GM18499 (cell line): ENCODE measurements at regions not wholly inside any gene's neighbourhood (a gene's known extent, or its start where the extent isn't known, plus 50 kb on each side); places are given as distances from the start of the nearest gene placed in this dataset.
"Not testable (repeated sequence)": the region's sequence is repeated elsewhere in the genome, so short reads cannot be mapped to it uniquely, and the experiment has no call there.

Experiments
- ATAC-seq: cut with Tn5 transposase; IDR thresholded peaks from one replicate; pipeline ENCODE4 v1.9.1; 2021; ENCODE audit warnings: moderate number of reproducible peaks; ENCODE audit not compliant: insufficient read depth, unreplicated experiment

DNA sequence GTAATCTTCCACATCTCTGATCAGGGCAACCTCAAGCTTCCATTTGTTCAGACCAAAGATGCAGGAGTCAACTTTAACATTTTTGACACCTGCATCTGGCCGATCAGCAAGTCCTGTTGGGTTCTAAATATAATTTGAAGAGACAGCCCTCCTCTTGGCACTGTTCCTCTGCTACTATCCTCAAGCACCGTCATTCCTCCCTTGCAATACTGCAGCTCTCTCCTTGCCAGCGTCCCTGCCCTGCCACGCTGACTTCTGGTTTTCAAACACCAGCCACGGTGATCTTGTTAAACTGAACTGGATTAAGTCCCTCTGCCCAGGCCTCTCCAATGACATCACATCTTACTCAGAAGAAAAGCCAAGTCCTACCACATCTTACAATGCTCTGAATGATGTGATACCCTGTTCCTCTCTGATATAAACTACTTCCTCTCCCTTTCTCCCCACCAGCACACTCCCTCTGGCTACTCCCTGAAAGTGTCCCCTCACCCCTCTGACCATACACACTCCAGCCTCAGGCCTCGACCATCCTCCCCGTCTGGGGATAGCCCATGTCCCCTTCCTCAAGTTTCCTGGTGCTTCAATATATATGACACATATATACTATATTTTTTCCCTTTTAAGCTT, 310.8 kb upstream of the CHRNA7 start:
- not testable (repeated sequence) for ATAC-seq

DNA sequence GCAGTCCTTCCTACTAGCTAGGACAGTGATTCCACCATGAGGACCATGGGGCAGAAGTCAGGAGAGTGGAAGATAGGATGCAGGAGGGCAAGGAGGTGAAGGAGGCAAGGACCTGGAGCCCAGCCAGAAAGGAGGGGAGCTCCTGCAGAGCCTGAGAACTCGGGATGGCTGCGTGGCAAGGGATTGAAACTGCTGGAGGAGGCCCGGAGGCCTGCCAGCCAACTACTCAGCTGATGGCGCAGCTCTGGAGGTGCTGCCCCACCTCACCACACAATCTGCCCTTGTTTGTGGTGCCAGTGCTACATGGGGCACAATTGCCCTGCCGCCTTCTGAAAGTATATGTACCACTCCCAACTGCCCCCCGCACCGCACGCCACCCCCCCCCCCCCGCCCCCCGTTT, 307.3 kb upstream of the CHRNA7 start:
- ATAC-seq, result not testable (repeated sequence)

DNA sequence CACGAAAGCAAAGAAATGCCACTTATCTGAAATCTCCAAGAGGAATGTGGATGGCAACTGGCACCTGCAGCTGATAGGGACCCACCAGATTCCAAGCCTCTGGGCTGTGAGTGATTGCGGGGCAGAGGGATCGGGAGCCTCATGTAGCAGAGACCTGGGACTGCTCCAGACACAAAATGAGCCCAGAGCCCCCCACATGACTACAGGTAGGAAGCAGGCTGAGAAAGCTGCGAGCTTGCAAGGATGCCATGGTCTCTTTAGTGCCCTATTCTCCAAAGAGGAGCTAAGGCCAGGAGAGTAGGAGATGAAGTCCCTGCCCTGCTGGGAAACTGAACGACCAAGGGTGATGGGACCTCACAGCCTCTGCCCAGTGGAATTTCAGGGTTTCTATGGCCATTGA, 305.4 kb upstream of the CHRNA7 start:
- not testable (repeated sequence) for ATAC-seq

DNA sequence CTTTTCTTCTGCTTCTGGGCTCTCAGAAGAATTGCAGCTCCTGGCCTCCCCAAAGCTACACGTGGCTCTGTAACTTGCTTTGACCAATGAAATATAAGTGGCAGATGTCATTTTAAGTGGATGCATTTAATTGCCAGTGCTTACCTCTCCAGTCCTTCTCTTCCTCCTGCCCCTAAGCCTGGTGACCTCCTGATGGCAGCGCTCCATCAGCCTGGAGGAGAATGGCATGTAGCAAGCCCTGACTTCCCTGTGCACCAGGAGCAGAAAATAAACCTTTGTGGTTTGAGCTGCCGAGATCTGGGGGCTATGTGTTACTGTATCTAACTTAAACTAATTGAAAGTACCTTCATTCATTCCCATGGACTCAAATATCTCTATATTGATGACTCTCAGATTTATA, 304.7 kb upstream of the CHRNA7 start:
- not testable (repeated sequence) for ATAC-seq

DNA sequence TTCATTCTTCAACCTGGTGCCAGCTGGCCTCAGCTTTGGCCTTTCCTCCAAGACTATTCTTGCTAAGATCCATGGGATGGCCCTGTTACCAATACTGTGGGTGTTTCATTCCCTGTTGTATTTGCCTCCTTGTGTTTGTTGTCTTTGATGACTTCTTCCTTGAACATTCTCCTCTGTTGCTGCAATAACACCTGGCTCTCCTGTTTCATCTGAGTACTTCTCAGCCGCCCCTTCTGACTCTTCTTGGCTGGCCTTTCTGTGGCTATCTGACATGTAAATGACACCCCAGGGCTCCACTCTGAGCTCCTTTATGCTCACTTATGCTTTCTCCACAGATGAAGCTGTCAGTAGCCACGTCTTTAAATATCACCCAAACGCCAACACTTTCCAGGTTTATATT, 302.7 kb upstream of the CHRNA7 start:
- no peak for ATAC-seq

DNA sequence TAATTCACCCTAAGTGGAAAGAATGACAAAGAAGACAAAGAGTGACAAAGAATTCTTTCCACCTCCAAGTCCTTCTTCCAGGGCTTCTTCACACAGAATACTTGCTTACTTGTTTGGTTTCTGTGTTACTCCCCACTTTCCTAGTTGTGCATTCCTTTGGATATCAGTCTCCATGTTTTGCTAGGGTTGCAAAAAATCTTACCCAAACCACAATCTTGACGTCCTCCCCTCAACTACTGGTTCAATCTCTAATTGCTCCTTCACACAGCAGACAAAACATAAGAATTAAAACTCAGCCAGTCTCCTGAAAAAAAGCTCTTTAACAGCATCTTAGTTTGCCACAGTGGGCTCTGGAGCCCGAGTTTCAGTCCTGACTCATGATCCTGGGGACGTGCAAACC, 297.6 kb upstream of the CHRNA7 start:
- no peak for ATAC-seq

DNA sequence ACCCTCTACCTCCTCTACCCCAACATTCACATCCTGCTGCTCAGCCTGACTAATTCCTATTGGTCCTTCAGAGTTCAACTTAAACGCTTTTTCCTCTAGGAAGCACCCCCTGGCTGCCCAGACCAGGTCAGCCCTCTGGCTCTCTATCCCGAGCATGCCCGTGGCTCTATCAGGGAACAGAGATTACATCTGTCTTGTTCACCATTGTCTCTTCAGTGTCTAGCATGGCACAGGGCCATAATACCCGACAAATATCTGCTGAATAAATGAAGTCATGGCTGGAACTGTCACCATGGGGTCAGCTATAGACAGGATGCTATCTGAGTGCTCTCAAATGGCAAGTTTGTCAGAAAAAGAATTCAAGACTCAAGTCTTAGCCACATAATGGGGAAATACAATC, 296.9 kb upstream of the CHRNA7 start:
- no peak for ATAC-seq

DNA sequence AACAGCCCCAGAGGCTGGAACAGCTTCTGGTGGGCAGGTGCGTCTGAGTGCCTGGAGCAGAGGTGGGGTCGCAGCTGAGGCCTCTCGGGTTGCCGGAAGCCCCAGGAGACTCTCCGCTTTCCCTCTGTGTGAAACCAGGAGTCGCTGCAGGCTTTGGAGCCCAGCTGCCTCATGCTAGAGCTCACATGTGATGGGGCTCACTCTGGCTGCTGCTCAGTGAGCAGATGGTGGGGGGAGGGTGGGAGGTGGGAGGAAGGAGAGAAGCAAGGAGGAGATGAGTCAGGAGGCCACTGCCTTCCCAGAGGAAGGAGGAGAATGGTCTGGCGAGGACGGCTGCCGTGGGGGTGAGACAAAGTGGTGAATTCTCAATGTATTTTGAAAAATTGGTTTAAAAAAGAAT, 290.1 kb upstream of the CHRNA7 start:
- ATAC-seq, result no peak

DNA sequence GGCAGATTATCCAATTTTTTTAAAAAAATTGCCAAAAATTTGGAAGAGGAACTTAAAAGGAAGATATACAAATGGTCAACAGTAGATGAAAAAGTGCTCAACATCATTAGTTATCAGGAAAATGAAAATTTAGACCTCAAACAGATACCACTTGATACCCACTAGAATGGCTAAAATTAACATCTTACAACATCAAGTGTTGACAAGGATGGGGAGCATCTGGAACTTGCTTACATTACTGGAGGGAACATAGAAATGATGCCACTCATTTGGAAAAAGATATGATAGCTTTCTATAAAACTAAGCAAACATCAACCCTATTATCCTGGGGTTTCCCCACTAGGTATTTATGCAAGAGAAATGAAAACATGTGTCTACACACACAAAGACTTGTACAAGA, 284.5 kb upstream of the CHRNA7 start:
- ATAC-seq, result no peak

DNA sequence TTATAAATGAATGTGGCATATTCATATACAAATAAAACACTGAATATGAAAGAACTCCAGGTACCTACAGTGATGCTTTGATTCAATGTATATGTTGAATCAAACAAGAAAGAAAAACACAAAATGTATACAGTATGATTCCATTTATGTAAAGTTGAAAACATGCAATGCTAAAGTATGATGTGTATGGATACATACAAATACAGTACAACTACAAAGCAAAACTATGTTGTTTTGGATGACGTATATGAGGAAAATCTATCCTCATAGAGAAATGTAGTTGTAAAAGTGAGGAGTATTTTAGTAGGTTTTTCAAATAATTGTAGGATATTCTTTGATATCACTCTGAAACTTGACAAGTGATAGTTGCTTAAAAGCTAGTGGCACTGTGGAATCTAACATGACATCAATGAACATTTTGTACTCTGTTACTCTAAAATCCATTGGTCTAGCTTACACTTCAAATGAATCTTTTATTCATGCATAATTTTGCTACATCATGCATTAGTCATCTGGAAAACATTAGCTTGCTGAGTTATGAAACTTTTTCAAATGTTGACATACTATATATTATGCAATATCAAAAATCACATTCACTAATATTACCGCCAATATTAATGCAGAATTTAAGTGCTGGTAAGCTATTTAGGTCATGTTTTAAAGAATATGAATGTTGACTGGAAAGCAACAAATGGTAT, 278.1 kb upstream of the CHRNA7 start:
- ATAC-seq, result no peak

DNA sequence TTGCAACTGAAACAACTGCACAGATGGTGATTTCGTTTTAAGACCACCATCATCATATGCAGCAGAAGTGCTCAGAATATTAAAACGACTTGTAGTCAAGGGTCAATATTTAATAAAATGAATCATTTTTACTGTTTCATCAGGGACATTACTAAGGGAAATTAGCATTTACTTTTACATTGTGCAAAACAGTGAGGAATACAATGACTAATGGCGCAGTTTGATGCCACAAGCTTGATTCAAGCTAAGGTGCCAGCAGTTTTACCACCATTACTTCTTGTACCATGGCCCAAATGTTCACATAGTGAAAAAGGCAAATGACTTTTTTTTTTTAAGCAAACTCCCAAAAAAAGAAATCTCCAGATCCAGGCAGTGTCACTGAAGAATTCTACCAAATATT, 277.4 kb upstream of the CHRNA7 start:
- no peak for ATAC-seq

DNA sequence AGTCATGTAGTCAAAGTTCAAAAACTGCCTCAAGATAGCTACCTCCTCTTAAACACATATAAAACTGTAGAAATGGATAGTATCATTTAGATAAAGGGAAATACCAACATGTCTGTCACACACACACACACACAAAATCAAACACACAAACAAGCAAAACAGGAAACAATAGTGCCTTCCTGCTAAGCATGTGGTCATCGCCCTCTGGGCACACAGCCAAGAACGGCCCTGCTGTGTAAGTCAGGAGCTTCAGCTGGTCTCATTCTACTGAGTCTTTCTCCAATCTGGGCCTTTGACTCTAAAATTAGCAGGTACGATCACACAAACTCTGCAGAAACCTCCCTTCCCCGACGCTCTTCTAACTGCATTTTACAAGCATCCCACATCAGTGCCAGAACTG, 272.2 kb upstream of the CHRNA7 start:
- ATAC-seq, result no peak

DNA sequence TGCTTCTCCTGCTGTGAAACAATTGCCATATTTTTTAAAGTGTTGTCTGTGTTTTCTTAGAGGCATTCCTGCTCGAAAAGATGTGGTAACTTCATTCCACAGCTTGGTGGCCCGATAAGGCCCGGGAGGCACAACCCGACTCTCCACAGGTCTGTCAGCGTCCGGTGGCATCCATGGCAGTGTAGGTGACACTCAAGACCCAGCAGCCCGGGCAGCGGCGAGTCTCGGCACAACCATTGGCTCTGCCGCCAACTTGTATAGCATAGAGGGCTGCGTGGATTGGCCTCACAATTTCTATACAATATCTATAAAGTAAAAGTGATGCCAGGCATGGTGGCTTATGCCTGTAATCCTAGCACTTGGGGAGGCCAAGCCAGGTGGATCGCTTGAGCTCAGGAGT, 262.3 kb upstream of the CHRNA7 start:
- no peak for ATAC-seq

DNA sequence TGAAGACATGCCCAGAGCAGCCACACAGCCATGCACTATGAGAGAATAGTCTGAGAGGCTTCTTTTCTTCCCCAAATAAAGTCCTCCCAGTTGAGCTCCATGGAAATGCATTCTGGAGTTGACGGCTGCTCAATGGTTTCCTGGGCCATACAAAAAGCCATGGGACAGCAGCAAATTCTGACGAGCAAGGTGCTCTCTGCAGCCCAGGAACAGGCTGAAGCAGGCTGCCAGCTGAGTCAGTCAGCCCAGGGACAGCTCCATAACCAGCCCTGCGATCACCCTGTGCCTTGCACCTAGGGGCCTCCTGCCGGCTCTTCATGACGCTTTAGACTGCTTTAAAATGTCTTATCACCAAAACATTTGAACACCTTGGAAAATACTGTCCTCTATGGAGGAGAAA, 256.3 kb upstream of the CHRNA7 start:
- ATAC-seq, result no peak

DNA sequence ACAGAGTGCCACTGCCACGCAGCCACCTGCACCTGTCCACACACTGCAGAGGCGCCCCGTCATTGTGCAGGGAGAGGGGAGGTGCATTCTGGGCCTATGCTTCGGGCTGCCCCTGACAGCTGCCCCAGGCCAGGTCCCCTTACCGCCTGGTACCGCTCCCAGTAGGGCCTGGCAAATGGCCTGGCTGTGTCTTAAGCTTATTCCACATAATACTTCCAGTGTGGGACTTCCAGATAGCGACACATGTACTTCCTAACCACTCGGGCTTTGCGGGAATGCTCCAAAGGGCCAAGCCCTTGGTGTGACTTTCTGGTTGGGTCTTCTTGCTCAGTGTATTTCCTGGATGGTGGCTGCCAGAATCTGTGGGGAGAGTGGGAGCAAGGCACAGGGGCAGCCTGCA, 254.3 kb upstream of the CHRNA7 start:
- no peak for ATAC-seq

DNA sequence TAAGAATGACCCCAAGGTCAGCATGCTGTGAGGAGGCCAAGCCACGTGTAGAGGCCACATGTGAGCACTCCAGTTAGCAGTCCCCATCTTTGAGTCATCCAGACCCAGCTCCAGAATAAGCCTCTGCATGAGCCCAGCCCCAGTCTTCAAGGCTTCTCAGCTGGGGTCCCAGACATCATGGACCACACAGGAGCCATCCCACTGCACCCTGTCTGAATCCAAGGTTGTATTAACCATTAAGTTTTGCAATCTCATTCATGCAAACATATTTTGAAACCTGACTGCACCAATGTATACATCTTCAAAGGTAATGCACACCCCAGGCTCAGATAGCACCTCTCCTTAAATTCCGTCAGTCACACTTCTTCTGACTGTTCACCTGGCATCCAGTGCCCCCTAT, 249.1 kb upstream of the CHRNA7 start:
- no peak for ATAC-seq

DNA sequence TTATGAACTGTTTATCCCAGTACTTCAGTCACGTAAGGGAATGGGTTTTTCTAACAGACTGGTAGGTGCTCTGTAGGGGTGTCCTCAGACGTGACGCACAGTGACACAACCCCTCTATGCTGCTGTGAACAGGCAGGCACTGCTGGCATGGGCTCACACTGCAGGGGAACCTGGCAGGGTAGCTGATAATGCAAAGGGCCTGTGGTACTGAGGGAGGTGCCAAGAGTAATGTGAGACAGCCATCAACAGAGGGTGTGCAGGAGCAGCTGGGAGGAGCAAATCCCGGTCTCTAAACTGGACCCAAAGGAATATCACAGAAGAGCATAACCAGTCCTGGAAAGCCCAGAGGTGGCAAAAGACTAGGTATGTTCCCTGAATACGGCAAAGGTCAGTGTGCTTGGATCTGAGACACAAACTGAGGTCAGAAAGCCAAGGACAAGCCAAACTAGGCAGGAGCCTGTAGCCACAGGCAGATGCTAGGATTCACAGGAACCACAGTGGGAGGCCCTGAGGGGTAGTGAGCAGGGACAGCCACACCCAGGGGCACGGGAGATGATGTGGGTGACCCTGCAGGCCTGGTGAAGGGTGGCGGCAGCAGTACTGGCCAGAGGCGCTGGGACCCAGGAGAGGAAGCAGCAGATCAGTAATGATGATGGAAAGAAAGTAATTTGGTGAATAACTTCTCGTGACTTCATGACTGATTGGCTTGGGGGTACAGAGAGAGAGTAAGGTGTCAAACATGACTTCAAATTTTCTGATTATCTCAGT, 248.1 kb upstream of the CHRNA7 start:
- ATAC-seq, result no peak

DNA sequence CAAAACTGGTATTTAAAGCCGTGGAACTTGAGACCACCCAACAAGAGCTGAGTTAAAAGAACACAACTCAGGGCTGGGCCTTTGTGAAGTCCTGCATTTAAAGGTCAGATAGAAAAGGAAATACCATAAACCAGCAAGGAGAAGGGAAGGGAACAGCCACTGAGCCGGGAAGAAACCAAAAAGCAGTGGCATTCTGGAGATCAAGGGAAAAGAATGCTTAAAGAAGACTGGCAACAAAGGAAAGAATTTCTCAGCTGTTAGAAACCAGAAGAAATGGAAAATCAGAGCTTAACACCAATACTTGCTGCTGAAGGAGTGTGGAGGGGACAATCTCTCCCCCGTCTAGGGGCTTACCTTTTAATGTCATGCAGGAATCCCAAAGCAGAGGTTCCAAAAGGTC, 247.4 kb upstream of the CHRNA7 start:
- no peak for ATAC-seq

DNA sequence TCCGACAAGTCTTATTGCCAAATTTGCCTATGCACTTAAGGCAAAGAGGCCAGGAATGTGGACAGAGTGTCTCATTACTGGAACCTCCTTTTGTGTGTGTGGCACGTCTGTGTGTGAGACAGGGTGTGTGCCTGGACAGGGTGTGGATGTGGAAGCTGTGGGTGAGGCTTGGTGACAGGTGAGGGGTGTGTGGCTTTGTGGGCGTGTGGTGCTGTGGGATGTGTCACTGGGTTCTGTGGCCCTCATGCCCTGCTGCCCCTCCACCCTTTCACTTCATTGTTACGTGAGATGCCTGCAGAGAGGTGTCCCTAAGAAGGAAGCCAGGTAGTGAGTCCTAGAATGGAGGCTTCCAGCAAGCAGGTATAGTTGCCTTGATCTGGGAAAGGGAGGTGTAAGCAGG, 244.0 kb upstream of the CHRNA7 start:
- ATAC-seq, result no peak

DNA sequence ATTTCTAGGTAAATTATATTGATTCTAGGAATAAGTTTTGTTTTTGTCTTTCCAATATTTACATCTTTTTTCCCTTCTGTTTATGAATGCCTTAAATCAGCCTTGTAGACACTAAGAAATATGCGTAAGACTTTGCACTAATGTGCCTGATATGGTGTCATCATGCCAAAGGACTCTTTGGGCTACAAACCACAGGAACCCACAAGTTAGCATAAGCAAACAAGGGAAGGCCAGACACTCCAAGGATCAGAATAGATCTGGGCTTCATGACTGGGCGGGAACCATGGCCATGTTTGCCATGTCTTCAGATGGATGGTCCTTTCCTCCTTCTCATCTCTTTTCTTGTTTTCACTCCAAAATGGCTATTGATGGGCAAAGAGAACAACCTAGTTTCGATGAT, 242.2 kb upstream of the CHRNA7 start:
- no peak for ATAC-seq

DNA sequence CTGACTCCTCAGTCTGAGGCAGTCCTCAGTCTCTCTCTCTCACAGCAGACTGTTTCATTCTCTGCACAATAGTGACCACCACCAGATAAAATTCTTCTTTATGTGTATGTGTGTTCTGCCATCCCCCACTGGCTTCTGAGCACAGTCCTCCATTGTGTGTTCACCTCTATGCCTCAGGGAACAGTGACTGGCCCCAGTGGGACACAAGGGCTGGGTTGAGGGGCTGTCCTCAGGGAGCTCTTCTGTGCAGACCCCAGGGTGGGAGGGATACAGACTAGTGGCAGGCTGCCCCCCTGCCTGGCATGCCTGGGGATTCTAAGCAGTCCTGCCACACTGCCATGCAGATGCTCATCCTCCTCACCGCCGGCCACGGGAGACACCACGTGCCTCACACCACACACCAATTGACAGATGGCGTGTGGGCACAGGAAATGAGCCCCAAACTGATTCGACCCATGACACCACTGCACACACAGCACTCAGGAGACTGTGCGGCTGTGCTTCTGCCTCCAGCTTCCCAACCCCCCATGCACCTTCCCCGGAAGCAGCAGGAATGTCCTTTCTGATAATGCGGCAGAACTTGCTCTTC, 237.6 kb upstream of the CHRNA7 start:
- no peak for ATAC-seq
